Limb (tissue), 2 donors: ENCODE measurements at regions not wholly inside any gene's neighbourhood (a gene's known extent, or its start where the extent isn't known, plus 50 kb on each side); places are given as distances from the start of the nearest gene placed in this dataset.
"Not testable (repeated sequence)": the region's sequence is repeated elsewhere in the genome, so short reads cannot be mapped to it uniquely, and the experiment has no call there.

Source experiments
- DNase-seq, 2 donors: peaks; one replicate each; pipeline ENCODE4 v3.0.0-alpha.2; 2016; ENCODE audit errors: extremely low spot score in 2 of 2

DNA sequence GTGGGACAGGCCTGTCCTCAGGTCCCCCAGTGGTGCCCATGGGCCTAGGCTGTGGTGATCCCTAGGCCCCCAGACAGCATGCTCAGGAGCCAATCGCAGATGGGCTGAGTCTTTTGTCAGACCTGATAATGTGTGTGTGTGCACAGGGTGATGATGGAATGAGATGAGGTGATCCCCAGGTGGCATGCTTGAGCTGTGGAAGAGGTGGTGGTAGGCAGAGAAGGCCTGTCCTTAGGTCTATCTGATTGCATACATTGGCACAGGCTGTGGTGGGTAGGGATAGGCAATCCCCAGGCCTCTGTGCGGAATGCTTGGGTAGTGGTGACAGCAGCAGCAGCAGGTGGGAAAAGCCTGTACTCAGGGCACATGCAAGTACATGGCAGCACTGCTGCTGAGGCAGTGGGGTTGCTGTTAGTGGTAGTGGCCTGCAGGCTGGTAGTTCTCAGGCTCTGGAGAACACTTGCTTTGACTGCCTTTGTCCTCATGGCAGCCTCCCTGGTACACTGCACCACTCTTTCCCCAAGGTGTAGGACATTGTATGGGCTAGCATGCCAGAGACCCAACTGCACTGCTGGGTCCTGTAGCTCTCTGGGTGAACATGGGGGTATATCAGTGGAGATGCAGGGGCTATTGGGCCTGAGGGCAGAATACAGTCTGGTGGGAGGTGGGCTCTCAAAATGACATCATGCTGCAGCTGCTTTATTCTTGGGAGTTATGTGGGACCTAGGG, 260.9 kb upstream of the PLPP4 start:
- DNase-seq: no peak

DNA sequence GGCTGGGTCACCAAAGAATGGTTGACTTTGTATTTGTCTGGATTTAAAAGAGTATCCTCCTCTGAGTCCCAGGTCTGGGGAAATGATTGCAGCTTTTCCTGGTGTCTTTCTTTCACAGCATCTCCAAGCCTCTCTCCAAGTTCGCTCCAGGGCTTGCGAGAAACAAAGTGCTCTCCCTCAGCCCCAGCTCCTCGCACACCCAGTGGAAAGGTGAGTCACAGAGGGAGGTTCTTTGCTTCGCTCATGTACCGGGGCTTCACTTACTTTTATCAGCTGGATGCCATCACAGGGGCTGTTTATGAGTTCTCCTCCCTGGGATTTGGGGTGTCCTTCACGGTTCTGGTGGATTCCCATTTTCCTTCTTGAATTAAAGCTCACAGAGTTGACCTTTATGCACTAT, 252.2 kb upstream of the PLPP4 start:
- DNase-seq: no peak

DNA sequence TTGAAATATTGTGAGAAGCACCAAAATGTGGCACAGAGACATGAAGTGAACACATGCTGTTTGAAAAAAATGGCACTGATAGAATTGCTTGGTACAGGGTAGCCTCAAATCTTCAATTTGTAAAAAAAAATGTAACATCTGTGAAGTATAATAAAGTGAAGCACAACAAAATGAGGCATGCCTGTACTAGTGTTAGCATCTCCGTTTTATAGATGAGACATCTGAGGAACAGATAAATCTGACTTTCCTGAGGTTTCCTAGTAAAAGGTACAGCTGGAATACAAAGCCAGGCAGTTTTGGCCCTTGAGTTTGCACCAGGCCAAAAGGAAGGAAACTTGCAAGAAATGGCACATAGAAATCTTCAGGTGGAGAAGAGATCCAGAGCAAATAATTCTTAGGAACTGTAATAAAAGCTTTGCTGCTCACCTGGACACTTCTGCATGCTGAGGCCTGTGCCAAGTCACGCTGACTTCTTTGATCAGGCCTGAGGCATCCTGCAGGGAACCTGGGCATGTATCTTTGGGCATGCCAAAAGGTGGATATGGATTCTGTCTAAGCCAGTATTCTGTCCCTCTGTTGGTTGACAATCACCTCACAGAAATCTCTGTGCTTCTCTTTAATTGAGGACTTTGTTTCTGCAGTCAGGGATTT, 251.5 kb upstream of the PLPP4 start:
- no peak for DNase-seq

DNA sequence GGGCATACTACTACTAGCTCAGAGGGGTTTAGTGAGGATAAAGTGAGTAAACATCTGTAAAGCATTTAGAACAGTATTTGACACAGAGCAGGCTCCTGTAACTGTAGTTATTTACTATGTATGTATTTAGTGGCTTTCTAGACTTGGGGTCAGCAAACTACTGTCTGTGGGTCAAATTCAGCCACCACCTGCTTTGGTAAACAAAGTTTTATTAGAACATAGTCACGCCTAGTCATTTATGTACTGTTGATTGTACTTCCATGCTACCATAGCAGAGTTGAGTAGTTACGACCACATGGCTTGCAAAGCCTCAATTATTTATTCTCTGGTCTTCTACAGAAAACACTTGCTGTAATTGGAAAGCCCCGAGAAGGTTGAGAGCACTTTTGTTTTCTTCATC, 248.5 kb upstream of the PLPP4 start:
- no peak for DNase-seq

DNA sequence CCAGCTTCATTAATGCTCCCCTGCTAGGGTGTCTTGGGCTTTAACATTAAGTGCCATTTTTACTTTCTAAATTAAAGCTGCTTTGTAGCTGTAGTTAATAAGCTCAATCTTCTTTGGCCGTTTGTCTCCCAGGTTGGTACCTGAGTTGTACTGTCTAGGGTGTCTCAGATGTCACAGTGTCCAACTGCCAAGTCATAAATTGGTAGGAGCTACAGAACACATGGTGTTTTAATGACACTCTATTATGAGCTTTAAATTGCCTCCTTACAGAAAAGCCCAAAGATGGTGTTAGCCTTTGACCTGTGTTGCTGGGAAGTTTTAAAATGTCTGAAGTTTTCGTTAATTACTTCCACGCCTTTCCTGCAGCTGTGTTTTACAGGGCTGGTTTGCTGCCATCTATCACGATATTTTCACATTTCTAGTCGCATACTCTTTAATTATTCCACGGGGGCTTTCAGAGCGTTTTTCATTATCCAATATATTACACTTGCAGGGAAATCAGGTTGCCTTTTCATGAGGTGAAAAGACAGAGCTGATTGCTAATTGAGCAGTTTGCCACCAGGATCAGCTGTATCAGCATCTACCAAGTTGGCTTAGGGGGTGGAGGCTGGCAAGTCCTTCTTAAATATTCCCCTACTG, 247.8 kb upstream of the PLPP4 start:
- no peak for DNase-seq

DNA sequence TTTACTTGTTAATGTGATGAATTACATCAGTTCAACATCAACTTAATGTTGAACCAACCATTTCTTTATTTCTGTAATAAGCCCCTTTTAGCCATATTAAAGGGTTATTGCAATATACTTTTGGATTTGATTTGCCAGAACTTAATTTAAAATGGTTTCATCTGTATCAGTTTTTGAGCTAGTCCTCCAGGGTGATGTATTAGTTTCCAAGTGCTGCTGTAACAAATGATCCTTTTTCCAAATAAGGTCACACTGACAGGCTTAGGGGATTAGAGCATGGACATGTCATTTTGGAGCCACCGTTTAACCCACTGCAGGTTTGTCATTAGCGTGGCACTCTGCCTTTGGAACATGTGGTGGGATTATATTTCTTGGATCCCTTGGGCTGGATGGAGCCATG, 244.8 kb upstream of the PLPP4 start:
- DNase-seq: no peak

DNA sequence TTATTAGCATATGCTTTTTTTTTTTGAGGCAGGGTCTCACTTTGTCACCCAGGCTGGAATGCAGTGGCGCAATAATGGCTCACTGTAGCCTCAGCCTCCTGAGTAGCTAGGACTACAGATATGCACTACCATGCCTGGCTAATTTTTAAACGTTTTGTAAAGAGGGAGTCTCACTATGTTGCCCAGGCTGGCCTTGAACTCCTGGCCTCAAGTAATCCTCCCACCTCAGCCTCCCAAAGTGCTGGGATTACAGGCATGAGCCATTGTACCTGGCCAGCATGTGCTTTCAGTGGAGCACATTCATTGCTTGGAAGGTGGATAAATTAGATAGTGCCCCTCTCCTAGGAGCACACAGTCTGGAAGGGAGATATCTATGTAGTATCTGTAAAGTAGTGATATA, 243.7 kb upstream of the PLPP4 start:
- not testable (repeated sequence) for DNase-seq

DNA sequence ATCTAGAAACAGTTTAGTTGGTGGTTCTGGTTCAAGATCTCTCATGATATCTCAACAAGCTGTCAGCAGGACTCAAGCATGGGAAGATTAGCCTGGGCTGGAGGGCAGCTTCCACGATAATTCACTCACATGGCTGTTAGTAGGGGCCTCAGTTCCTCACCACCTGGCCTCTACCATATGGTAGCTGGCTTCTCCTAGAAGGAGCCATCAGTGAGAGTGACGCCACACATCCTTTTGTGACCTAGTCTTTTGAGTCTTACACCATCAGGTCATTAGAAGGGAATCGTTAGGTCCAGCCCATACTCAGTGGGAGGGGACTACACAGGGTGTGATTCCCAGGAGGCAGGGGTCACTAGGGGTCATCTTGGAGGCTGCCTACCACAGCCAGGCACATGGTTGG, 239.3 kb upstream of the PLPP4 start:
- no peak for DNase-seq

DNA sequence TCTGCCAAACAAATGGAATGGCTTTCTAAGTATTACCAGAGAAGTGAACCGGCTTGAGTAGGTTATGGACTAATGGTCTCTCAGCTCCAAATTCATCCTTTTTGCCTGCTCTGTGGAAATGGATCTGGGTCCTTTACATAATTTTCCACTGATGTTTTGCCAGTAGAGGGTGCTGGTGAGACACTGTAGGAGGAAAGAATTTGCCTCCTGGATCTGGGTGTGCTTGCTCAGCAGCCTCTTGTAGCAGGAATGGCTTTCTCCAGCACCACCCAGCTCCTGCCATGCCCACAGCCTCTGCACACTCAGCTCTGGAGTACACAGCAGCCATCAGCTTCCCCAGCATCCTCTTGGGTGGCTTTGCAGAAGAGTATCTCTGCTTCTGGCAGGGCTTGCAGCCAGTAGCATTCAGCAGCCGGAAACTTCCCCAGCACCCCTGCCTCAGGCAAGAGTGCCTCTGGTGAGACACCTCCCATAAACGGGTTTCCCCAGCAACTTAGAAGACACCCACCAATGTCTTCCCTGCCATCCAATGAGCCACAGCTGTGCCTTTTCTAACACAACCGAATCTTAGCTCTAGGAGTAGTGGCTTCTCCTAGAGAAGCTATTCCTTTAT, 235.0 kb upstream of the PLPP4 start:
- no peak for DNase-seq

DNA sequence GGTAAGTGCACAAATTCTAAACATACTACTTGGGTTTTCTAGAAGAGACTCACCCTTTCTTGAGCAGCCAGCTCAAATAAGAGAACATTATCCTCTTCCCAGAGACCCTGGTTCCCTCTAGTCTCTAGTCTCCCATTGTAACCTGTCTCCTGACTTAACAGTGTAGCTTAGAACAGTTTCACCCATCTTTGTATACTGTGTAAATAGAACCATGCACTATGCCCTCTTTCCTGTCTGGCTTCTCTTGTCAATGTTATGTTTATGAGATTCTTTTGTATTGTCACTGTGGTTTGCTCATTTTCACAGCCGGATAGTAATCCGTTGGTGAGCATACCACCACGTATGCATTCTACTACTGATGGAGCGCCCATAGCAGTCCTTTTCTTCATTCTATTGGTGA, 227.4 kb upstream of the PLPP4 start:
- no peak for DNase-seq

DNA sequence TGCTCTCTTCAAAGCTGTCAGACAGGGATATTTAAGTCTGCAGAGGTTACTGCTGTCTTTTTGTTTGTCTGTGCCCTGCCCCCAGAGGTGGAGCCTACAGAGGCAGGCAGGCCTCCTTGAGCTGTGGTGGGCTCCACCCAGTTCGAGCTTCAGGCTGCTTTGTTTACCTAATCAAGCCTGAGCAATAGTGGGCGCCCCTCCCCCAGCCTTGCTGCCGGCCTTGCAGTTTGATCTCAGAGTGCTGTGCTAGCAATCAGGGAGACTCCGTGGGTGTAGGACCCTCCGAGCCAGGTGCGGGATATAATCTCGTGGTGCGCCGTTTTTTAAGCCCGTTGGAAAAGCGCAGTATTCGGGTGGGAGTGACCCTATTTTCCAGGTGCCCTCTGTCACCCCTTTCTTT, 217.3 kb upstream of the PLPP4 start:
- DNase-seq: not testable (repeated sequence)

DNA sequence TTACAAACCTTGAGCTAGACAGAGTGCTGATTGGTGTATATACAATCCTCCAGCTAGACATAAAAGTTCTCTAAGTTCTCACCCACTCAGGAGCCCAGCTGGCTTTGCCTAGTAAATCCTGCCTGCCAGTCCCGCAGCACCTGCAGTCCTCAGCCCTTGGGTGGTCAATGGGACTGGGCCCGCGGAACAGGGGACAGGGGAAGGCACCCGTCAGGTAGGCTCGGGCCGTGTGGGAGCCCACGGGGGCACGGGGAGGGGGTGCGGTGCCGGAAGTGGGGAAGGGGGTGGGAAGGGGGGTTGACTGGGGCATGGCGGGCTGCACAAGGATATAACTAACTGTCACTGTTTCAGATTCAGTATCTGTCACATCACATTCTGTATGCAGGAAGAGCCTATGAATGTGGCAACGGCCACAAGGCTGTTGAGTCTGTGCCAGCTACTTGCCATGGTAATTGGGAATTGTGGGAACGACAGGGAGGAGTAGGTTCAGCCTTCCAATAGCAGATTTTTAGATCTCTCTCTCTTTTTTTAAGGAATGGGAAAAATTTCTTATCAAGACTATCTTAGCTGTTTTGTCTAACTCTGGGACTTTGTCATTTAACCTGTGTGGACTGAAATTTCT, 205.1 kb upstream of the PLPP4 start:
- DNase-seq: no peak

DNA sequence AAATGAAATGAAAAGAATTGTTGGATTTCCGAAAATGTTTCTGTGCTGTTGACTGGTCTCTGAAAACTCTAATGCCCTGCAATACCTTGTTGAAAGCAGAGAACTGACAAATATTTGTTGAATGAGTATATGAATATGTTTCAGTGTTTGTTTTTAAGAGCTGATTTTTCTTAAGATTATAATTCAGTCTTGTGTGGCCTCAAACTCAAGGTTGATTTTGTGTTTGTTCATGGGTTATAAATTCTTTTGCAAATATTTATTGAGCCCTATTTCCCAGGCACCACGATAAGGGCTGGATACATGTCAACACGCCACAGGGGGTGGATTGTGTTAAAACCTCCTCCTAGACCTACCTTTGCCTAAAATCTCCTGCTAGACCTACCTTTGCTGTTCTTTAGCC, 203.9 kb upstream of the PLPP4 start:
- no peak for DNase-seq

DNA sequence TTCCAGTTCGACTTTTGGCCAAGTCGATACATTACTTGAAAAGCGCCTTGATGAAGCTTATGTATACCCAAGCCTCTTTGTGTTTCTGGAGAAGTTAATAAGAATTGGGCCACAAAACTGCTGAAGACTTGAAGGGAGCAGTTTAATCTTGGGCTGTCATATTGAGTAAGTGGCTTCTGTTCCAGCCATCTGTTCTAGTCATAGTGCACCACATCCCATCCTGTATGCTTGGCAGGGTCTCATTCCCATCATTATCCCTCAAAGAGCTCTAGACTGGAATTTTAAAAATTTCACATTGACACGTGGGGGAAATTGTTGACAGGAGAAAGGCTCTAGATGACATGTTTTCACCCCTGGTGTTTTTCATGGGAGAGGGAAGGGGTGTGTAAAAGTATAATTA, 196.6 kb upstream of the PLPP4 start:
- DNase-seq: no peak

DNA sequence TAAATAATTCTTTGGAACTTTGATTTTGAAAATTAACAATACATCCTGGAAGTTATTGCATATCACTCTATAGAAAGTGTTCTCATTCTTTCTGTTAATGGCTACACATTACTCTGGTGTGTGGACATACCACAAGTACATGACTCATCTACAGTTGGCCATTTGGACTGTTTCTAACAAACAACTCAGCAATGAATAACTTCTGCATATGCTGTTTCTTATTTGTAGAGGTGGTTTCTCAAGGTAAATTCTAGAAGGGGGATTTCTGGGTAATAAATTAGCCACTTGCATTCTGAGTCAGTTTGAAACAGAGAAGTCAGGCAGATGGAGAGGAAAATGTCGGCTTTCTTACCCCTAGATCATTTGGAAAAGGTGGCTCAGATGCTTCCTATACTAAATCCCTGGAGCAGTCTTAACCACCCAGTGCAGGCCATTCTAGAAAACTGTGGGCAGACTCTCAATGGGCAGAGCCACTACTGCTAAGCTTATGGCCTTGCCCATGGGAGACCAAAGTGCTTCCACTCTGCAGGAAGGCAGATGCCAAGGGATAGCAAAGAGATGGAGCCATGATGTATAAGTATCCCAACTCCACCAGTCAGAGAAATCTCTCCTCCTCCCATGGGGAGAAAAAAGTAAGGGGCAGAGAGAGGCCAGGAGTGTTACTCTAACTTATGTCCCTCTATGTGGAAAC, 194.0 kb upstream of the PLPP4 start:
- DNase-seq: no peak

DNA sequence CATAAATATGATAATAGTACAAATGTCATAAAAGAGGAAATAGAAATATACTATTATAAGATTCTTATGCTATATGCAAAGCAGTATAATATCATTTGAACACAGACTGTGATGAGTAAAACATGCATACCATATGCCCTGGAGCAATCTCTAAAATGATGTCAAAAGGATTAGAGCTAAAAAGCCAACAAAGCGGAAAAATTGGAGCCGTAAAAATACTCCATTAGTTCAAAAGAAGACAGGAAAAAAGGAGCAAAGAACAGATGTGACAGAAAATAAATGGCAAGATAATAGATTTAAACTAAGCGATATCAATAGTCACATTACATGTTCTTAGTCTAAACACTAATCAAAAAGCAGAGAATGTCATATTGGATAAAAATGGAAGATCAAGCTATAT, 191.0 kb upstream of the PLPP4 start:
- DNase-seq: no peak

DNA sequence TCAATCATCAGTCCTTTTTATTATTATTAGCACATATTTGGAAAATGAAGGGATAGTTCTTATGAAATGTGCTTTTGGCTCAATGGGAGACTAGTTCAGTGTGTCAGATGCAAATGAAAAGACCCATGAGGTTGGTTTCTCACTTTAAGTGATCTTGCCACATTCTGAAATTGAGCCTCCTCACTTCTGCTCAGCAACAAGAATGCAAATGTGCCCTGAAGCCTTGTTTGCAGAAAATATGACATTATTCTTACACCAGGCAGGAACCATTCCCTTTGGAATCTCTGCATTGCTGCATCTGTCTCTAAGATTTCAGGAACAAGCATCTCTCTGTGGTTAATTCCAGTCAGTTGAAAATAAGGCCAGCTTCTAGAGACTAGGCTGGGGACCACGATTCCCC, 186.1 kb upstream of the PLPP4 start:
- no peak for DNase-seq

DNA sequence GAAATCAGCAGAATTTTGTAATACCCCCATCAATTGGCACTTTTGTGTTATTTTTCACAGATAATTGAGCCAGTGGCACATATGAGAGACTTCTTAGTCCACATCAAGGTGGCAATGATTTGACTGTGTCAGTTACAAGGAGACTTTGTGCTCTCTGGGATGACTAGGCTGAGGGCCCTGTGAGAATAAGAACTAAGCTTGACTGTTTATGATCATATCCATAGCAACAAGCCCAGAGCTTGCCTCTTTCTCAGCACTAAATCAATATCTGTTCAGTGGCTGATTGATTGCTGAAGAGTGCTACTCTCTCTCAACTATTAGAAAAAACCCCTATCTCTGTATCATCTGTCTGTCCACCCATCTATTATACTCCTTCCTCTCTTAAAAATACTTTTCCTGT, 185.3 kb upstream of the PLPP4 start:
- no peak for DNase-seq

DNA sequence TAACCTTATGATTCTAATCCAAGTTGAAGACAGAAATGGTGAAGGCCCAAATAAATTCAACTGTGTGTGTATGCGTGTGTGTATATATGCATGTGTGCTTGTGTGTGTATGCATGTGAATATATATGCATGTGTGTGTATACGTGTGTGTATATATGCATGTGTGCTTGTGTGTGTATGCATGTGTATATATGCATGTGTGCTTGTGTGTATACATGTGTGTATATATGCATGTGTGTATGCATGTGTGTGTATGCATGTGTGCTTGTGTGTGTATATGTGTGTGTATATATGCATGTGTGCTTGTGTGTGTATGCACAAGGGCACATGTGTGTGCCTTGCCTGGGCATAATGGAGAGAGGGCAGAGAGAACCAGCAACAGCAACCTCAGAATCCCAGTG, 184.7 kb upstream of the PLPP4 start:
- no peak for DNase-seq

DNA sequence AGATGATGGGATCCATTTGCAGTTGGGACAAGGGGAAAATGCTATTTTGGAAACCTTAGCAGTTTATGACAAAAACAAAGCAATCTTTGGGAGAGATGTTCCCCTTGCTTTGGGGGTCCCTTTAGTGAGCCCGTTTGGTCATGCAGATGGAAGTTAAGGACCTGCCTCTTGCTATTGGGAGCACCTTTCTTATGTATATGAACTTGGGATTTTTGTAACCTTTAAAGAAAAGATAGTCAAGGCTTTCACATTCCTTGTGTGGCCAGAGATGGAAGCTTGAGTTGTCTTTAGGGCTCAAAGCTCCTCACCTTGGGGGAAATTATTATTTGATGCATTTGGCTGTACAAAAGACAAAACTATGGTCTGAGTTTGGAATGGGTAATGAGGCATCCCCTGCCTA, 179.0 kb upstream of the PLPP4 start:
- DNase-seq: no peak

DNA sequence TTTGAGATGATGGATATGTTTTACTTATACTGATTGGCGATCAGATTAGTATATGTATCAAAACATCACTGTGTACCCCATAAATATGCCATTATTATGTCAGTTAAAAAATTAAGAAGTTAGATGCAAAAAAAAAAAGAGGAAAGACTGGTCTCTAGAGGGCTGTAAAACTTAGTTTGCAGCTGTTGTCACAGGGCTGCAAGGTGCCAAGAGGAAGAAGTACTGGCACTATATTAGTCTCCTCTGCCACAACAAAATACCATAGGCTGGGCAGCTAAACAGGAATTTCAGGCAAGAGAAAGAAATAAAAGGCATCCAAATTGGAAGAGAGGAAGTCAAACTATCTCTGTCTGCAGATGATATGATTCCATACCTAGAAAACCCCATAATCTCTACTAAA, 177.8 kb upstream of the PLPP4 start:
- DNase-seq: no peak

DNA sequence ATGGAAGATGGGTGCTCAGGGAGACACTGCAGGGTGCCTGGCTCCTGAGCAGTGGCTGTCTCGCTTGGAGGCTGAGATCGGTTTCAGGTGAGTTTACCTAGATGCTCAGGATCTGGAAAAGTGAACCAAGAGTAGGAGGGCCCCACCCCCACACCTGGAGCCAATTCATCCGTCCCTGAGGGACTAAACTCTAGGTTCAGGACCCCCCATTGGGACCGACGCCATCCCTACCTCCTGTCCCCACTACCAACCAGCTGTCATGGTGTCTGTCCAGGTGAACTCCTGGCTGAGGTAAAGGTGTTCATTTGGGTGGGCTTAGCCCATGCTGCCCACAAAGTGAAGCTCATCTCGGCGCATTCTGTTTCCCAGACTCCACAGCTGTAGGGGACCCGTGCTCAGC, 174.6 kb upstream of the PLPP4 start:
- no peak for DNase-seq
